ENCODE measurements at regions not wholly inside any gene's neighbourhood (a gene's known extent, or its start where the extent isn't known, plus 50 kb on each side); places are given as distances from the start of the nearest gene placed in this dataset.

- BruUV-seq (replicated peaks) = no TSS peak
- H3K4me1 ChIP-seq (ENCODE audit: insufficient read depth, low read length) = no peaks in the 10 kb centered on the region
- H4K20me1 ChIP-seq (ENCODE audit: insufficient read depth, low read length) = no peaks in the 10 kb centered on the region
- in situ Hi-C loops (cut with HindIII; ENCODE audit: extremely low pct_ligation_motif_present, low pct_unique_long_range_greater_than_20kb) (no loop called here), intact Hi-C loops (cut with micrococcal nuclease; ENCODE audit: unreplicated experiment) (no loop called here)
- H2AFZ ChIP-seq (ENCODE audit: low read length) = no peak overlapping the region
- H3K4me2 ChIP-seq (ENCODE audit: low read depth, low read length) = no peak overlapping the region
- FAIRE-seq = no peak
- no peaks in the 10 kb centered on the region for H3K79me2 ChIP-seq (ENCODE audit: insufficient read depth, low read length)
- ChIA-PET CTCF (ENCODE audit: low intra/inter-chr PET ratio, low total read pairs) (no interaction called here), POLR2A (no interaction called here)
- H3K9ac ChIP-seq (ENCODE audit: insufficient read depth, low read depth, low read length) = no peak overlapping the region
- no peak for ATAC-seq
- H3K27ac ChIP-seq (ENCODE audit: extremely low read length, insufficient read depth, low read length) = no peak overlapping the region
- TF ChIP-seq ZFX (CRISPR knock-in tag; IDR thresholded peaks at IDR 0.05; ENCODE audit: low read depth) = no peak
- TF ChIP-seq HDAC6 (IDR thresholded peaks at IDR 0.05; ENCODE audit: low read depth, low read length) = no peak
- no peak for TF ChIP-seq TEAD3 (CRISPR knock-in tag; optimal IDR thresholded peaks at IDR 0.05; ENCODE audit: borderline replicate concordance)
- no peak for TF ChIP-seq ZNF460 (CRISPR knock-in tag; IDR thresholded peaks at IDR 0.05; ENCODE audit: borderline replicate concordance)
- TF ChIP-seq NCOR1 (IDR thresholded peaks at IDR 0.05; ENCODE audit: borderline replicate concordance, low read length) = no peak
- no peak for TF ChIP-seq CSRNP1 (CRISPR knock-in tag; IDR thresholded peaks at IDR 0.05)
- TF ChIP-seq ZNF747 (CRISPR knock-in tag; IDR thresholded peaks at IDR 0.05; ENCODE audit: borderline replicate concordance) = no peak
- TF ChIP-seq ZNF10 (CRISPR knock-in tag; IDR thresholded peaks at IDR 0.05; ENCODE audit: borderline replicate concordance, low read depth) = no peak
- no peak for TF ChIP-seq SAP130 (CRISPR knock-in tag; IDR thresholded peaks at IDR 0.05; ENCODE audit: low read depth)
- no peak for TF ChIP-seq JUN (CRISPR knock-in tag; IDR thresholded peaks at IDR 0.05)
- TF ChIP-seq TMF1 (CRISPR knock-in tag; IDR thresholded peaks at IDR 0.05; ENCODE audit: low read depth) = no peak
- TF ChIP-seq WIZ (CRISPR knock-in tag; IDR thresholded peaks at IDR 0.05) = no peak
- no peak for TF ChIP-seq SP1 (IDR thresholded peaks at IDR 0.05)
- TF ChIP-seq SP1 (CRISPR knock-in tag; IDR thresholded peaks at IDR 0.05) = no peak
- no peak for TF ChIP-seq TBX2 (CRISPR knock-in tag; IDR thresholded peaks at IDR 0.05; ENCODE audit: borderline replicate concordance)
- TF ChIP-seq ZNF598 (CRISPR knock-in tag; IDR thresholded peaks at IDR 0.05; ENCODE audit: borderline replicate concordance) = no peak
- H3K27me3 ChIP-seq (ENCODE audit: control insufficient read depth in 1 of 2, insufficient read depth in 2 of 2, low read length in 2 of 2) = no peaks in the 10 kb centered on the region
- H3K9me3 ChIP-seq (ENCODE audit: low read length) = no peaks in the 10 kb centered on the region
- no peak overlapping the region for H3K4me3 ChIP-seq (replicated peaks in 1 of 3; ENCODE audit: insufficient read depth in 1 of 3, low read depth in 2 of 3, low read length in 3 of 3)
- no peak for DNase-seq (ENCODE audit: low spot score)
- WGBS (ENCODE audit: low lambda C conversion rate) = 3% methylated on average over 2 of the region's 2 CpGs
- no peaks in the 10 kb centered on the region for H3K36me3 ChIP-seq (replicated peaks in 1 of 2; ENCODE audit: control insufficient read depth in 1 of 2, insufficient read depth in 2 of 2, low read length in 2 of 2)
Measured at GRCh38 chrX:80282535-80282934, 137.7 kb upstream of the TENT5D start.
